Keratinocyte (primary cell): ENCODE measurements at regions not wholly inside any gene's neighbourhood (a gene's known extent, or its start where the extent isn't known, plus 50 kb on each side); places are given as distances from the start of the nearest gene placed in this dataset.

Source experiments
- CTCF ChIP-seq, 3 experiments: IDR thresholded peaks in 1 of 3; conservative IDR thresholded peaks in 1 of 3; optimal IDR thresholded peaks in 1 of 3; 2 replicates in 2 of 3; 3 replicates in 1 of 3; pipeline versions ENCODE3 to v1.5.1; 2011; ENCODE audit warnings: low read length in 3 of 3, mild to moderate bottlenecking in 3 of 3, moderate library complexity in 2 of 3, control low read depth in 1 of 3, inconsistent platforms in 1 of 3; ENCODE audit not compliant: insufficient read depth in 2 of 3; ENCODE audit errors: extremely low read depth in 1 of 3
- EZH2 ChIP-seq: IDR thresholded peaks from one replicate; pipeline ENCODE4 v1.6.1; 2012; ENCODE audit warnings: inconsistent platforms, mild to moderate bottlenecking, low read length, moderate library complexity

GRCh38 chr1:226495716-226496115 is 52.8 kb upstream of the STUM start:
- TF ChIP-seq CTCF (optimal IDR thresholded peaks at IDR 0.05 in 1 of 3, IDR thresholded peaks at IDR 0.05 in 1 of 3, conservative IDR thresholded peaks at IDR 0.05 in 1 of 3; ENCODE audit: extremely low read depth in 1 of 3, insufficient read depth in 2 of 3, low read length in 3 of 3) = no peak
- TF ChIP-seq EZH2 = no peak
